ENCODE measurements at regions not wholly inside any gene's neighbourhood (a gene's known extent, or its start where the extent isn't known, plus 50 kb on each side); places are given as distances from the start of the nearest gene placed in this dataset.

DNA sequence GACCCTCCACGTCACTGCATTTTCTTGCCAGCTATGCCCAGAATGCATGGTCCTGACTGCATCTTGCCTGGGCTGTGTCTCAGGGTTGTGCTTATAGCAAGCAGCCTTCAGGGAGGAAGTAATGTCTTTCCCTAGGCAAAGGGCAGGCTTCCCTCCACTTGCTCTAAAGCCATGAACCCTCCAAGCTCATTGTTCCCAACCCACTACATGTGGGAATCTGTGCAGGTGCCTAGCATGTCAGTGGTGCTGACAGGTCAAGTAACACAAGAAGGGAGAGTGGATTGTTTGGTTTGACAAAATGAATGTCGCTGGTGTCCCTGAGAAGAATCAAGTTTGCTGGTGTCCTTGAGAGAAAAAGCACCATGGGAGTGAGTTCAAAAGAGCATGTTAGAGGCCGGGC is 53.9 kb upstream of the UCN3 start:
- no peak for DNase-seq (ENCODE audit: low read depth)

DNA sequence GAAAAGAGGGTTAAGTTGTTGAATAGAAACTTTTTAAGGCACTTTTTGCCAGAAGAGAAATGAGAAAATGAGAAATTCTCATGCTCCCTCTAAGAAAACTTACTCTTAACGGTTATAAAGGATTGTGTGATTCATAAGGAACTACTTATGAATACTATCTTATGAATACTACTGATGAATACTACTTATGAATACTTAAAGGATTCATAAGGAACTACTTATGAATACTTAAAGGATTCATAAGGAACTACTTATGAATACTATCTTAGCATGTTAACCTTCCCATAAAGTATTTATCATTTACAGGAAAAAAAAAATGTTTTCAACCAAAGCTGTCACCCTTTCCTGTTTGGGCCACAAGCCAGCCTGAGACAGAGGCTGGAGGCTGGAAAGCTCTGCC is 53.1 kb upstream of the UCN3 start:
- no peak for DNase-seq (ENCODE audit: low read depth)

DNA sequence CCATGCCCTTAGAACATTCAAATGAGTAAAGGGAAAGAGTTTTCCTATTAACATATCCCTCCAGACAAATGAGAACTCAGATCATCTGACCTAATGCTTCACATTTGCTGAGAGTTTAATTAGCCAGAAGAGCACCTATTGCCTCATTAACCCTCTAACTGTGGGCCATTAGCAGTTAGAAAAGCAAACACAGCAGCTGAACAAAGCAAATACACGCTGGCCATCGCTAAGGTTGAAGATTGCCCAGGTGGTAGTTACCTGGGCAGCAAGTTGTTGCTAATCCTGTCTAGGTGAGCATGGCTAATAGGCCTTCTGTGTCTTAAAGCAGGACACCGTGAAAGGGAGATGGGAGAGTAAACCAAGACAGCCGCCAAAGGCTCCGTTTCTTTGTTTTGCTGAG is 49.9 kb upstream of the UCN3 start:
- DNase-seq (ENCODE audit: low read depth) = no peak

Measured in activated T-helper 9 cell treated with anti-CD3 and anti-CD28 coated beads, Interleukin-2, amount 50 U/mL, for 16 hours (primary cell).